Smooth muscle cell (in vitro differentiated cells): ENCODE measurements at regions not wholly inside any gene's neighbourhood (a gene's known extent, or its start where the extent isn't known, plus 50 kb on each side); places are given as distances from the start of the nearest gene placed in this dataset.

Experiments used
- DNase-seq: peaks from one replicate; lab custom pipeline; 2025; ENCODE audit not compliant: unreplicated experiment; lab: John Stamatoyannopoulos, UW
- H2AFZ ChIP-seq: fragments of 200-600 bp; sonication (generic); 2 replicates; pipeline ENCODE4 v1.6.0; 2016; ENCODE audit warnings: antibody characterized with exemption, low read depth, mild to moderate bottlenecking
- H3F3A ChIP-seq: fragments of 200-600 bp; sonication (generic); 2 replicates; pipeline ENCODE4 v1.6.0; 2017; ENCODE audit warnings: antibody characterized with exemption, low read depth
- H3K27ac ChIP-seq: fragments of 200-600 bp; sonication (generic); 2 replicates; pipeline ENCODE4 v1.5.1; 2016; ENCODE audit warnings: low read depth, mild to moderate bottlenecking
- H3K27me3 ChIP-seq: fragments of 200-600 bp; sonication (generic); 2 replicates; pipeline ENCODE4 v1.6.1; 2016; ENCODE audit warnings: low read depth, mild to moderate bottlenecking
- H3K36me3 ChIP-seq: fragments of 200-600 bp; sonication (generic); 2 replicates; pipeline ENCODE4 v1.5.1; 2016; ENCODE audit warnings: low read depth
- H3K4me1 ChIP-seq: fragments of 200-600 bp; sonication (generic); 2 replicates; pipeline ENCODE4 v1.5.1; 2016; ENCODE audit warnings: low read depth
- H3K4me2 ChIP-seq: fragments of 200-600 bp; sonication (generic); 2 replicates; pipeline ENCODE4 v1.6.0; 2016; ENCODE audit warnings: mild to moderate bottlenecking
- H3K4me3 ChIP-seq: fragments of 200-600 bp; sonication (generic); 2 replicates; pipeline ENCODE4 v1.5.1; 2016; ENCODE audit warnings: mild to moderate bottlenecking
- H3K79me2 ChIP-seq: fragments of 200-600 bp; sonication (generic); 2 replicates; pipeline ENCODE4 v1.6.0; 2016; ENCODE audit warnings: low read depth, mild to moderate bottlenecking
- H3K9ac ChIP-seq: fragments of 200-600 bp; sonication (generic); 2 replicates; pipeline ENCODE4 v1.6.0; 2016; ENCODE audit warnings: low read depth
- H3K9me3 ChIP-seq: fragments of 200-600 bp; sonication (generic); replicated peaks from 2 replicates; pipeline ENCODE4 v1.5.1; 2016; ENCODE audit warnings: low read depth
- H4K20me1 ChIP-seq: fragments of 200-600 bp; sonication (generic); 2 replicates; pipeline ENCODE4 v1.6.0; 2016; ENCODE audit warnings: low read depth
- CTCF ChIP-seq: fragments of 200-600 bp; sonication (generic); IDR thresholded peaks from 2 replicates; pipeline ENCODE4 v1.5.1; 2017; ENCODE audit warnings: borderline replicate concordance, mild to moderate bottlenecking, antibody characterized with exemption; ENCODE audit not compliant: insufficient read depth, poor library complexity, severe bottlenecking
- WGBS: methylation state at CpG from one replicate; pipeline ENCODE4 v1.1.7; 2016; ENCODE audit warnings: low lambda C conversion rate; 5-methylcytosine and 5-hydroxymethylcytosine counted together

- WGBS = 90% methylated on average over 3 of the region's 3 CpGs
- H3K79me2 ChIP-seq = no peaks in the 10 kb centered on the region
- no peaks in the 10 kb centered on the region for H4K20me1 ChIP-seq
- DNase-seq = no peak
- no peaks in the 10 kb centered on the region for H3K36me3 ChIP-seq
- H3K27me3 ChIP-seq = no peaks in the 10 kb centered on the region
- H3K4me3 ChIP-seq = no peak overlapping the region
- no peaks in the 10 kb centered on the region for H3K9me3 ChIP-seq
- H3K27ac ChIP-seq = peak overlapping the region; percentile 45
- H3F3A ChIP-seq = no peaks in the 10 kb centered on the region
- no peak overlapping the region for H2AFZ ChIP-seq
- peaks cover 25% of the 10 kb centered on the region for H3K4me1 ChIP-seq
- no peak overlapping the region for H3K9ac ChIP-seq
- no peak for TF ChIP-seq CTCF
- no peak overlapping the region for H3K4me2 ChIP-seq
These were observed 89.6 kb downstream of the RASSF10 start for GRCh38 chr11:13098616-13099289.

GRCh38 chr11:13101644-13102512 lies 92.8 kb downstream of the RASSF10 start:
- no peak overlapping the region for H2AFZ ChIP-seq
- H3K4me2 ChIP-seq = no peak overlapping the region
- H3K79me2 ChIP-seq = no peaks in the 10 kb centered on the region
- peaks cover 7% of the 10 kb centered on the region for H3K27me3 ChIP-seq
- DNase-seq = no peak
- 90% methylated on average over 5 of the region's 5 CpGs for WGBS
- H3K9ac ChIP-seq = no peak overlapping the region
- no peak overlapping the region for H3K4me3 ChIP-seq
- H3K4me1 ChIP-seq = peaks cover 25% of the 10 kb centered on the region
- TF ChIP-seq CTCF = no peak
- H3K36me3 ChIP-seq = no peaks in the 10 kb centered on the region
- H3F3A ChIP-seq = no peaks in the 10 kb centered on the region
- no peaks in the 10 kb centered on the region for H4K20me1 ChIP-seq
- H3K9me3 ChIP-seq = no peaks in the 10 kb centered on the region
- no peak overlapping the region for H3K27ac ChIP-seq

GRCh38 chr11:13102513-13102840 lies 93.4 kb downstream of the RASSF10 start:
- no peak overlapping the region for H3K4me3 ChIP-seq
- H3K4me2 ChIP-seq = no peak overlapping the region
- no peak for TF ChIP-seq CTCF
- peaks cover 25% of the 10 kb centered on the region for H3K4me1 ChIP-seq
- no peak overlapping the region for H3K9ac ChIP-seq
- no peaks in the 10 kb centered on the region for H3K9me3 ChIP-seq
- H3F3A ChIP-seq = no peaks in the 10 kb centered on the region
- no peak for DNase-seq
- H3K27me3 ChIP-seq = peaks cover 7% of the 10 kb centered on the region
- H3K36me3 ChIP-seq = no peaks in the 10 kb centered on the region
- 73% methylated on average over 2 of the region's 2 CpGs for WGBS
- H3K27ac ChIP-seq = no peak overlapping the region
- H2AFZ ChIP-seq = no peak overlapping the region
- no peaks in the 10 kb centered on the region for H4K20me1 ChIP-seq
- no peaks in the 10 kb centered on the region for H3K79me2 ChIP-seq
